Kidney (tissue), 13 donors: ENCODE measurements at regions not wholly inside any gene's neighbourhood (a gene's known extent, or its start where the extent isn't known, plus 50 kb on each side); places are given as distances from the start of the nearest gene placed in this dataset.

Source experiments
- DNase-seq, 5 donors: peaks; one replicate each; pipeline ENCODE4 v3.0.0-alpha.2; 2013 to 2020
- FAIRE-seq: peaks from 2 replicates; lab custom pipeline; 2012; peaks lifted over from hg19 to GRCh38; lab: Jason Lieb, UNC
- H3K27ac ChIP-seq, 2 donors: one replicate each; pipeline ENCODE4 v1.7.0; 2013; ENCODE audit warnings: low read depth in 2 of 2, low read length in 2 of 2, inconsistent platforms in 1 of 2
- H3K27me3 ChIP-seq: one replicate; pipeline ENCODE4 v1.7.1; 2013; ENCODE audit warnings: low read length, inconsistent platforms; ENCODE audit not compliant: control insufficient read depth, insufficient read depth
- H3K36me3 ChIP-seq, 3 donors: one replicate each; pipeline versions ENCODE4 v1.7.0 to v1.7.1; 2013; ENCODE audit warnings: low read length in 3 of 3, control low read depth in 1 of 3, inconsistent platforms in 1 of 3; ENCODE audit not compliant: insufficient read depth in 3 of 3, control insufficient read depth in 2 of 3
- H3K4me1 ChIP-seq, 3 donors: one replicate each; pipeline versions ENCODE4 v1.7.0 to v1.7.1; 2013; ENCODE audit warnings: low read length in 3 of 3, inconsistent platforms in 1 of 3, low read depth in 1 of 3; ENCODE audit not compliant: control insufficient read depth in 2 of 3, insufficient read depth in 2 of 3
- H3K4me3 ChIP-seq, 3 donors: one replicate each; pipeline versions ENCODE4 v1.7.0 to v1.8.1; 2013; ENCODE audit warnings: low read length in 3 of 3, control low read depth in 1 of 3, inconsistent platforms in 1 of 3
- H3K9ac ChIP-seq, 3 donors: one replicate each; pipeline versions ENCODE4 v1.7.0 to v1.7.1; 2013; ENCODE audit warnings: low read length in 3 of 3, control low read depth in 1 of 3, inconsistent platforms in 1 of 3
- H3K9me3 ChIP-seq, 3 donors: one replicate each; pipeline versions ENCODE4 v1.7.0 to v1.7.1; 2013; ENCODE audit warnings: low read length in 3 of 3, control low read depth in 1 of 3, inconsistent platforms in 1 of 3; ENCODE audit not compliant: control insufficient read depth in 2 of 3, insufficient read depth in 1 of 3
- CTCF ChIP-seq: IDR thresholded peaks from 3 replicates; pipeline ENCODE4 v1.5.1; 2012; ENCODE audit warnings: mild to moderate bottlenecking, moderate library complexity, borderline replicate concordance; ENCODE audit not compliant: insufficient read depth; ENCODE audit errors: extremely low read depth
- intact Hi-C: fragments of 100-400 bp; cut with DNase I; formaldehyde crosslinking; loops from one replicate; pipeline ENCODE4 v1.11.1; 2022
- donor health status: control.
- donor health status: control.
- donor health status: control.
- donor health status: control.
- donor health status: control.
- donor health status: DM: yes; HTN: yes; CAD: no.
- donor health status: Normal renal cell carcinoma (clear cell type).

- DNase-seq (no peak), FAIRE-seq (no peak)
- intact Hi-C loops = no loop called here
- no peak overlapping the region for H3K27ac ChIP-seq
- H3K4me1 ChIP-seq = no peaks in the 10 kb centered on the region
- H3K4me3 ChIP-seq = no peak overlapping the region
- no peaks in the 10 kb centered on the region for H3K36me3 ChIP-seq
- H3K9me3 ChIP-seq = peaks cover 0 to 2% (median 0%) of the 10 kb centered on the region in 3 donors
- H3K27me3 ChIP-seq = no peaks in the 10 kb centered on the region
- TF ChIP-seq CTCF = no peak
- no peak overlapping the region for H3K9ac ChIP-seq
Observed at GRCh38 chr2:241982706-241983570, 113.4 kb downstream of the RTP5 start.

- H3K27ac ChIP-seq = no peak overlapping the region
- H3K27me3 ChIP-seq = no peaks in the 10 kb centered on the region
- H3K4me3 ChIP-seq = no peak overlapping the region
- no peak overlapping the region for H3K9ac ChIP-seq
- no peak for TF ChIP-seq CTCF
- H3K9me3 ChIP-seq = no peaks in the 10 kb centered on the region
- no peak for FAIRE-seq
- no peaks in the 10 kb centered on the region for H3K36me3 ChIP-seq
- intact Hi-C loops = no loop called here
- no peaks in the 10 kb centered on the region for H3K4me1 ChIP-seq
- no peak for DNase-seq
Observed at GRCh38 chr2:241983571-241984270, 114.2 kb downstream of the RTP5 start.

- DNase-seq (no peak), FAIRE-seq (no peak)
- H3K4me1 ChIP-seq = no peaks in the 10 kb centered on the region
- intact Hi-C loops = no loop called here
- no peak for TF ChIP-seq CTCF
- no peaks in the 10 kb centered on the region for H3K9me3 ChIP-seq
- H3K4me3 ChIP-seq = no peak overlapping the region
- H3K27me3 ChIP-seq = no peaks in the 10 kb centered on the region
- H3K27ac ChIP-seq = no peak overlapping the region
- no peak overlapping the region for H3K9ac ChIP-seq
- no peaks in the 10 kb centered on the region for H3K36me3 ChIP-seq
Observed at GRCh38 chr2:241984271-241984655, 114.7 kb downstream of the RTP5 start.
